SK-N-SH treated with all-trans-retinoic acid at 6 μM for 48 hours (cell line): ENCODE measurements at regions not wholly inside any gene's neighbourhood (a gene's known extent, or its start where the extent isn't known, plus 50 kb on each side); places are given as distances from the start of the nearest gene placed in this dataset.

ENCODE experiments used
- BACH2 ChIP-seq: fragments of 250-450 bp; sonication (Bioruptor Pico); IDR thresholded peaks from 2 replicates; pipeline ENCODE4 v1.9.0; 2021; ENCODE audit warnings: mild to moderate bottlenecking, borderline replicate concordance
- CREB5 ChIP-seq: fragments of 250-450 bp; sonication (Bioruptor Pico); IDR thresholded peaks from 2 replicates; pipeline ENCODE4 v1.5.1; 2020; ENCODE audit warnings: low read depth, mild to moderate bottlenecking, moderate library complexity
- CSRNP3 ChIP-seq: fragments of 250-450 bp; sonication (Bioruptor Pico); IDR thresholded peaks from 2 replicates; pipeline ENCODE4 v1.5.1; 2021; ENCODE audit warnings: mild to moderate bottlenecking, moderate library complexity
- GLIS3 ChIP-seq: fragments of 250-450 bp; sonication (Bioruptor Pico); IDR thresholded peaks from 2 replicates; pipeline ENCODE4 v1.5.0; 2020; ENCODE audit warnings: mild to moderate bottlenecking, moderate library complexity
- OSR1 ChIP-seq: fragments of 250-450 bp; sonication (Bioruptor Pico); IDR thresholded peaks from 2 replicates; pipeline ENCODE4 v1.8.0; 2022; ENCODE audit warnings: moderate library complexity, mild to moderate bottlenecking, inconsistent platforms
- PATZ1 ChIP-seq: fragments of 250-450 bp; sonication (Bioruptor Pico); IDR thresholded peaks from 2 replicates; pipeline ENCODE4 v1.8.0; 2020; ENCODE audit warnings: mild to moderate bottlenecking, moderate library complexity, borderline replicate concordance
- RARB ChIP-seq: fragments of 250-450 bp; sonication (Bioruptor Pico); IDR thresholded peaks from 2 replicates; pipeline ENCODE4 v1.8.0; 2021; ENCODE audit warnings: mild to moderate bottlenecking, moderate library complexity
- SNAI2 ChIP-seq: fragments of 250-450 bp; sonication (Bioruptor Pico); IDR thresholded peaks from 2 replicates; pipeline ENCODE4 v1.5.0; 2020; ENCODE audit warnings: mild to moderate bottlenecking, moderate library complexity
- TCF4 ChIP-seq: fragments of 250-450 bp; sonication (Bioruptor Pico); IDR thresholded peaks from 2 replicates; pipeline ENCODE4 v1.8.0; 2021; ENCODE audit warnings: mild to moderate bottlenecking, moderate library complexity, borderline replicate concordance
- TOX ChIP-seq: fragments of 250-450 bp; sonication (Bioruptor Pico); IDR thresholded peaks from 2 replicates; pipeline ENCODE4 v1.8.0; 2021; ENCODE audit warnings: mild to moderate bottlenecking, moderate library complexity, borderline replicate concordance
- ZFP3 ChIP-seq: fragments of 250-450 bp; sonication (Bioruptor Pico); IDR thresholded peaks from 2 replicates; pipeline ENCODE4 v1.5.0; 2020; ENCODE audit warnings: mild to moderate bottlenecking, moderate library complexity

- TF ChIP-seq BACH2 (CRISPR knock-in tag) (no peak), CSRNP3 (CRISPR knock-in tag) (no peak), RARB (CRISPR knock-in tag) (no peak), OSR1 (CRISPR knock-in tag) (no peak), CREB5 (CRISPR knock-in tag) (no peak), PATZ1 (CRISPR knock-in tag) (no peak), TCF4 (CRISPR knock-in tag) (no peak), ZFP3 (CRISPR knock-in tag) (no peak), TOX (CRISPR knock-in tag) (no peak), GLIS3 (CRISPR knock-in tag) (no peak), SNAI2 (CRISPR knock-in tag) (no peak)
Measured at GRCh38 chr2:219995991-219996765, 368.7 kb downstream of the SLC4A3 start.
